OCI-LY7 (cell line): ENCODE measurements at regions not wholly inside any gene's neighbourhood (a gene's known extent, or its start where the extent isn't known, plus 50 kb on each side); places are given as distances from the start of the nearest gene placed in this dataset.

Experiments used
- BruUV-seq: library from RNA; stranded (reverse); fragments of 400-500 nt; replicated peaks from 2 replicates; lab custom pipeline; 2021; lab: Mats Ljungman, UMichigan
- CTCF ChIA-PET: fragments of 300-600 bp; sonication (Branson Sonifier 250); formaldehyde crosslinking; loops from one replicate; lab custom pipeline; 2022; ENCODE audit warnings: antibody characterized with exemption; ENCODE audit not compliant: unreplicated experiment; lab: Charles Lee
- POLR2A ChIA-PET: fragments of 300-600 bp; sonication (Branson Sonifier 250); formaldehyde crosslinking; loops from one replicate; lab custom pipeline; 2022; ENCODE audit warnings: antibody characterized with exemption; lab: Charles Lee
- DNase-seq: peaks from one replicate; pipeline ENCODE4 v3.0.0-alpha.2; 2015; ENCODE audit warnings: low spot score
- H2AFZ ChIP-seq: fragments of 200-600 bp; sonication (generic), shearing (Covaris generic); 2 replicates; pipeline ENCODE4 v1.6.1; 2014; ENCODE audit warnings: mild to moderate bottlenecking, antibody characterized with exemption, low read length, moderate library complexity
- H3K27ac ChIP-seq: fragments of 200-600 bp; sonication (generic); 2 replicates; pipeline ENCODE4 v1.5.1; 2014; ENCODE audit warnings: mixed run types, low read depth, mild to moderate bottlenecking, moderate library complexity, low read length, inconsistent platforms; ENCODE audit not compliant: poor library complexity, severe bottlenecking
- H3K36me3 ChIP-seq: fragments of 200-600 bp; sonication (generic); 2 replicates; pipeline ENCODE4 v1.6.1; 2014; ENCODE audit warnings: mild to moderate bottlenecking, antibody characterized with exemption, low read length, moderate library complexity, mixed read lengths; ENCODE audit not compliant: insufficient read depth
- H3K4me1 ChIP-seq: fragments of 200-600 bp; sonication (generic); 2 replicates; pipeline ENCODE4 v1.5.1; 2014; ENCODE audit warnings: mild to moderate bottlenecking, low read length; ENCODE audit not compliant: insufficient read depth, poor library complexity, severe bottlenecking
- H3K4me2 ChIP-seq: fragments of 200-600 bp; sonication (generic); 2 replicates; pipeline ENCODE4 v1.6.1; 2014; ENCODE audit warnings: mild to moderate bottlenecking, low read length
- H3K4me3 ChIP-seq: fragments of 200-600 bp; sonication (generic); 2 replicates; pipeline ENCODE4 v1.5.1; 2014; ENCODE audit warnings: mild to moderate bottlenecking, low read depth, low read length; ENCODE audit not compliant: poor library complexity, severe bottlenecking
- H3K79me2 ChIP-seq: fragments of 200-600 bp; sonication (generic); 2 replicates; pipeline ENCODE4 v1.6.1; 2016; ENCODE audit warnings: low read depth, mild to moderate bottlenecking, low read length, moderate library complexity, mixed read lengths; ENCODE audit not compliant: insufficient read depth
- H3K9me2 ChIP-seq: fragments of 200-600 bp; sonication (generic); 2 replicates; pipeline ENCODE4 v1.6.1; 2016; ENCODE audit warnings: mild to moderate bottlenecking, low read length, mixed read lengths; ENCODE audit not compliant: insufficient read depth
- H3K9me3 ChIP-seq: fragments of 200-600 bp; sonication (generic); 2 replicates; pipeline ENCODE4 v1.6.1; 2014; ENCODE audit warnings: mild to moderate bottlenecking, mixed run types, low read length, mixed read lengths
- H4K20me1 ChIP-seq: fragments of 200-600 bp; sonication (generic); 2 replicates; pipeline ENCODE4 v1.6.1; 2014; ENCODE audit warnings: mild to moderate bottlenecking, antibody characterized with exemption, low read length, moderate library complexity, mixed read lengths; ENCODE audit not compliant: insufficient read depth
- CTCF ChIP-seq: fragments of 200-600 bp; sonication (generic); conservative IDR thresholded peaks from 2 replicates; pipeline ENCODE4 v1.5.1; 2014; ENCODE audit warnings: mild to moderate bottlenecking, antibody characterized with exemption, low read length, moderate library complexity, mixed read lengths
- EZH2phosphoT487 ChIP-seq: fragments of 200-600 bp; sonication (generic); IDR thresholded peaks from 2 replicates; pipeline ENCODE4 v1.6.1; 2018; ENCODE audit warnings: low read depth, borderline replicate concordance, mild to moderate bottlenecking, mixed run types, antibody characterized with exemption, low read length, moderate library complexity, mixed read lengths
- intact Hi-C: fragments of 100-400 bp; cut with micrococcal nuclease; formaldehyde crosslinking; loops from one replicate; pipeline ENCODE4 v1.10.0; 2022; ENCODE audit not compliant: unreplicated experiment

DNA sequence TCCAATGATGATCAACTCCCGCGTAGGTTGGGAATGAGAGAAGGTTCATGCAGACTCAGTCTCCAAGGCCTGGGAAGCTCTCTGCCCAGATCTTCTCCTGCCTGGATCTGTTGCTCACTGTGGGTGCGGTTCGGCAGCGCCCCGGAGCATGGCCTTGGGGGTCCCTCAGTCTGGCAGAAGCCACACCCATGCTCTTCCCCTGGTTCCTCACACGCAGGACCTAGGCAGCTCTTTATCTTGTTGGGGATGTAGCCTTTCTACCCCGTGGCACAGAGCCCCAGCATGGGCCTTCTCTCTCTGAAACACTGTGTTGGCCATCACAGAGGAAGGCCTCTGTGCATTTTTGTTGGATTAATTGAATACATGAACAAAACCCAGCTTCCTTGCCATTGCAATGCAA, 1461.6 kb downstream of the BRD1 start:
- no peak for DNase-seq
- Histone ChIP-seq H3K9me2 (no peaks in the 10 kb centered on the region), H3K79me2 (no peaks in the 10 kb centered on the region), H3K4me2 (no peak overlapping the region), H3K27ac (no peak overlapping the region), H4K20me1 (no peaks in the 10 kb centered on the region), H3K4me3 (no peak overlapping the region), H2AFZ (no peak overlapping the region), H3K4me1 (no peaks in the 10 kb centered on the region), H3K9me3 (no peaks in the 10 kb centered on the region), H3K36me3 (no peaks in the 10 kb centered on the region)
- CTCF ChIA-PET = no interaction called here
- TF ChIP-seq CTCF (no peak), EZH2phosphoT487 (no peak)
- POLR2A ChIA-PET = interaction anchor here (0.7 kb wide), 1 partner anchor 679 kb away, joined by 3 read pairs; no protein-coding TSS in a partner anchor
- BruUV-seq = no TSS peak
- intact Hi-C loops = no loop called here

- no TSS peak for BruUV-seq
- Histone ChIP-seq H3K27ac (no peak overlapping the region), H3K4me2 (no peak overlapping the region), H4K20me1 (no peaks in the 10 kb centered on the region), H3K36me3 (no peaks in the 10 kb centered on the region), H3K79me2 (no peaks in the 10 kb centered on the region), H3K4me1 (no peaks in the 10 kb centered on the region), H3K9me2 (no peaks in the 10 kb centered on the region), H3K9me3 (no peaks in the 10 kb centered on the region), H2AFZ (no peak overlapping the region), H3K4me3 (no peak overlapping the region)
- POLR2A ChIA-PET = no interaction called here
- intact Hi-C loops = no loop called here
- CTCF ChIA-PET = no interaction called here
- DNase-seq = no peak
- TF ChIP-seq CTCF (no peak), EZH2phosphoT487 (no peak)
These were observed 1462.3 kb downstream of the BRD1 start for GRCh38 chr22:48365386-48365785.

DNA sequence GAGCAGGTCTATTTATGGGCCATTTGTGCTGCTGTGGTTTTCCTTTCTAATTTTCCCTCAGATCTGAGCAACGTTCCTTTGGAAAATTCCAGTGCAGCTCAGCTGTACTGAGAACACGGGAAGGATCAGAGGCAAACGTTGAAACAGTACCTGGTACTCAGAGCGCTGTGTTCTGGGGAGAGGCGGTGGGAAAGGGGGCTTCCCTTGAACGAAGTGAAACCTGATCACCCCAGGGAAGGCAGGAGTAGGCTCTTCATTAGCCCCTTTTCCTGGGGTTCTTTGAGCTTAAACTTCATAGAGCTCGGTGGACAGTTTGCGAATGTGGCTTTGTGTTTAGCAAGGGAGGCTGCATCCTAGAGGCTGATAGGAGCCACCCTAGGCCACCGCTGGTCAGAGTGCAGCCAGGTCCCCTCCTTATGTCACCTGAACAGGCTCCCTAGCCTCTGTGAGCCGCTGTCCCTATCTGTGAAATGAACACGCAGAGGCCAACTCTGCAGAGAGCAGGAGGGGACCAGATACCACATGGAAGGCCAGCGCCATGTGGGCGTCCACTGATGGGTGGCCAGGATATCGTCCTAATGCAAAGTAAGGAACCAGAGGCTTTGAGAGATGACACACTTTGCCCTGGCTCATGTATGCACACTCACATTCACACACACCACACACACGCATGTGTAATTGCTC, 1464.8 kb downstream of the BRD1 start:
- no TSS peak for BruUV-seq
- POLR2A ChIA-PET = no interaction called here

More for the DNA sequence above, 1464.8 kb downstream of the BRD1 start:
- intact Hi-C loops = no loop called here
- no peak overlapping the region for H3K4me3 ChIP-seq
- H3K9me2 ChIP-seq = no peaks in the 10 kb centered on the region
- H2AFZ ChIP-seq = no peak overlapping the region
- no peaks in the 10 kb centered on the region for H4K20me1 ChIP-seq
- no peak for TF ChIP-seq CTCF
- TF ChIP-seq EZH2phosphoT487 = no peak
- DNase-seq = no peak
- H3K9me3 ChIP-seq = no peaks in the 10 kb centered on the region
- H3K79me2 ChIP-seq = no peaks in the 10 kb centered on the region
- H3K4me2 ChIP-seq = no peak overlapping the region
- no peaks in the 10 kb centered on the region for H3K36me3 ChIP-seq
- H3K27ac ChIP-seq = no peak overlapping the region
- H3K4me1 ChIP-seq = no peaks in the 10 kb centered on the region
- CTCF ChIA-PET = no interaction called here
